LNCAP (cell line): ENCODE measurements at regions not wholly inside any gene's neighbourhood (a gene's known extent, or its start where the extent isn't known, plus 50 kb on each side); places are given as distances from the start of the nearest gene placed in this dataset.

Experiments
- CTCF ChIP-seq: fragments of 450-650 bp; IDR thresholded peaks from 2 replicates; pipeline ENCODE4 v1.5.1; 2017; ENCODE audit warnings: mild to moderate bottlenecking

GRCh38 chr2:57434441-57434840, 612.2 kb upstream of the VRK2 start:
- no peak for TF ChIP-seq CTCF

- TF ChIP-seq CTCF: no peak
These were observed 611.6 kb upstream of the VRK2 start for GRCh38 chr2:57434972-57435371.

GRCh38 chr2:57437077-57437476, 609.5 kb upstream of the VRK2 start:
- no peak for TF ChIP-seq CTCF

GRCh38 chr2:57440437-57440836, 606.2 kb upstream of the VRK2 start:
- TF ChIP-seq CTCF: no peak

GRCh38 chr2:57443086-57443485, 603.5 kb upstream of the VRK2 start:
- TF ChIP-seq CTCF: no peak

GRCh38 chr2:57443973-57444521, 602.6 kb upstream of the VRK2 start:
- TF ChIP-seq CTCF: no peak

GRCh38 chr2:57444752-57445430, 601.7 kb upstream of the VRK2 start:
- no peak for TF ChIP-seq CTCF

- TF ChIP-seq CTCF: no peak
These were observed 597.8 kb upstream of the VRK2 start for GRCh38 chr2:57448816-57449215.
